AG09309 (cell line): ENCODE measurements at regions not wholly inside any gene's neighbourhood (a gene's known extent, or its start where the extent isn't known, plus 50 kb on each side); places are given as distances from the start of the nearest gene placed in this dataset.
"Not testable (repeated sequence)": the region's sequence is repeated elsewhere in the genome, so short reads cannot be mapped to it uniquely, and the experiment has no call there.

Experiments used
- DNase-seq: peaks from one replicate; pipeline ENCODE4 v3.0.0-alpha.2; 2010; ENCODE audit warnings: low read depth
- H3K4me3 ChIP-seq: 2 replicates; pipeline ENCODE4 v1.5.1; 2011; ENCODE audit warnings: mild to moderate bottlenecking, low read depth, low read length, moderate library complexity; ENCODE audit not compliant: control insufficient read depth
- TF ChIP-seq, protein P1 (sequence below): IDR thresholded peaks from 2 replicates; pipeline ENCODE4 v1.5.1; 2011; ENCODE audit warnings: mild to moderate bottlenecking, low read depth, low read length, inconsistent platforms; ENCODE audit not compliant: insufficient read depth, control insufficient read depth; ENCODE audit errors: missing control alignments

GRCh38 chr5:86546582-86546981 is 71.2 kb upstream of the COX7C start:
- H3K4me3 ChIP-seq = no peak overlapping the region
- DNase-seq = no peak
- TF ChIP-seq, protein P1, sequence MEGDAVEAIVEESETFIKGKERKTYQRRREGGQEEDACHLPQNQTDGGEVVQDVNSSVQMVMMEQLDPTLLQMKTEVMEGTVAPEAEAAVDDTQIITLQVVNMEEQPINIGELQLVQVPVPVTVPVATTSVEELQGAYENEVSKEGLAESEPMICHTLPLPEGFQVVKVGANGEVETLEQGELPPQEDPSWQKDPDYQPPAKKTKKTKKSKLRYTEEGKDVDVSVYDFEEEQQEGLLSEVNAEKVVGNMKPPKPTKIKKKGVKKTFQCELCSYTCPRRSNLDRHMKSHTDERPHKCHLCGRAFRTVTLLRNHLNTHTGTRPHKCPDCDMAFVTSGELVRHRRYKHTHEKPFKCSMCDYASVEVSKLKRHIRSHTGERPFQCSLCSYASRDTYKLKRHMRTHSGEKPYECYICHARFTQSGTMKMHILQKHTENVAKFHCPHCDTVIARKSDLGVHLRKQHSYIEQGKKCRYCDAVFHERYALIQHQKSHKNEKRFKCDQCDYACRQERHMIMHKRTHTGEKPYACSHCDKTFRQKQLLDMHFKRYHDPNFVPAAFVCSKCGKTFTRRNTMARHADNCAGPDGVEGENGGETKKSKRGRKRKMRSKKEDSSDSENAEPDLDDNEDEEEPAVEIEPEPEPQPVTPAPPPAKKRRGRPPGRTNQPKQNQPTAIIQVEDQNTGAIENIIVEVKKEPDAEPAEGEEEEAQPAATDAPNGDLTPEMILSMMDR = no peak

GRCh38 chr5:86554638-86555037 is 63.1 kb upstream of the COX7C start:
- DNase-seq = no peak
- no peak overlapping the region for H3K4me3 ChIP-seq
- TF ChIP-seq, protein P1 = no peak

- DNase-seq = no peak
- no peak overlapping the region for H3K4me3 ChIP-seq
- TF ChIP-seq, protein P1 = no peak
Measured at GRCh38 chr5:86557920-86558319, 59.8 kb upstream of the COX7C start.

DNA sequence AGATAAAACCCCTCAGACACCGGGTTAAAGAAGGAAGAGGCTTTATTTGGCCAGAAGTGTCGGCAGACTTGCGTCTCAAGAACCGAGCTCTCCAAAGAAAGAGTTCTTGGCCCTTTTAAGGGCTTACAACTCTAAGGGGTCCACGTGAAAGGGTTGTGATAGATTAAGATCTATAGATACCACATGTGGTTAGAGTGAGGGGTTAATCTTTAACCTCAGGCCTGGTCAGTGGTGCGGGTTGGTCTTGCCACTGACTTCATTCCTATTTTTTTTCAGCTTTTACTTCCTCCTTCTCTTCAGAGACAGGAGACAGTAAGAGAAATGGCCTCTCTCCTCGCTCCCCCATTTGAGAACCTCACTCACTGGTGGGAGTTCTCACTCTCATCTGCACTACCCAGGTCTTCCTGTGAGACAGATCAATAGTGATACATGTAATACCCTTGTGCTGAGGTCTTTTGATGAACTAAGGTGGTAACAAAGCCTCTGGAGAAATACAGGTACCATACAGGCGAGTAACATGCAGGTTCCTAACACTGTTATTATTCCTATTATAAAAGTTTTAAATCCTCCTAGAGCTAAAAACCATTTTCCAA is 52.4 kb upstream of the COX7C start:
- TF ChIP-seq, protein P1 = no peak
- DNase-seq = no peak
- no peak overlapping the region for H3K4me3 ChIP-seq

DNA sequence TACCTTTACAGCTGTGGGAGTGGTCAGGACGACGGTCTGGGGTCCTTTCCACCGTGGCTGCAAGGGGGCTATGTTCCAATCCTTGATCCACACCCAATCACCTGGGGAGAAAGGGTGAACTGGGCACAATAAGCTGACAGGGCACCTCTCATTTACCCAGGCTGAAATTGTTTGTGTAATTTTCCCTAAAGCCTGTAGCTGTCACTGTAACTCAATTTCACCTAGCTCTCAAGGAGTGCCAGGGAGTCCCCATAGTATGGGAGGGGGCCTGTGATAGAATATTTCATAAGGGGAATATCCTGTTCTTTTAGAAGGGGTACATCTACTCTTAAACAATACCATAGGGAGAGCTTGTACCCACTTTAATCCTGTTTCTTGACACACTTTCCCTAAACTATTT is 51.7 kb upstream of the COX7C start:
- not testable (repeated sequence) for DNase-seq, H3K4me3 ChIP-seq
